Activated T-cell treated with anti-CD3 and anti-CD28 coated beads for 1 hour (primary cell): ENCODE measurements at regions not wholly inside any gene's neighbourhood (a gene's known extent, or its start where the extent isn't known, plus 50 kb on each side); places are given as distances from the start of the nearest gene placed in this dataset.

Source experiments
- DNase-seq: peaks from one replicate; pipeline ENCODE4 v3.0.0-alpha.2; 2020; ENCODE audit warnings: low read depth

DNA sequence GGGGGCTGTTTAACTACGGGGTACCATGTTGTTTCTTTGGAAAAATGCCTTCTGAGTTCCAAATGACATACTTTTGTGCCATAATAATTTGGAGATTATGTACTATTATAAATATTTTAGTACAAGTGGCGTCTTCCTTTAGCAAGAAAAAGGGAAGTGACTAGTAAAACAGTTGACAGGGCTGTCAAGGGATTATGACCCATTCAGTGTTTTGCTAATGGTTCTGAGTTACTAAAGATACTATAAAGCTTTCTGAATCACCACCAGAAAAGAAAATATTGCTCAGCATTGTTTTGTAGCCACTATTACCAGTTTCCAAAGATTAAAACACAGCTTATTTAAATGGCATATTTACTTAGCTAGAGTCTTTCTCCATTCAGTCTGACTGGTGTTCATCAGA lies 334.9 kb downstream of the SNAPC1 start:
- no peak for DNase-seq

DNA sequence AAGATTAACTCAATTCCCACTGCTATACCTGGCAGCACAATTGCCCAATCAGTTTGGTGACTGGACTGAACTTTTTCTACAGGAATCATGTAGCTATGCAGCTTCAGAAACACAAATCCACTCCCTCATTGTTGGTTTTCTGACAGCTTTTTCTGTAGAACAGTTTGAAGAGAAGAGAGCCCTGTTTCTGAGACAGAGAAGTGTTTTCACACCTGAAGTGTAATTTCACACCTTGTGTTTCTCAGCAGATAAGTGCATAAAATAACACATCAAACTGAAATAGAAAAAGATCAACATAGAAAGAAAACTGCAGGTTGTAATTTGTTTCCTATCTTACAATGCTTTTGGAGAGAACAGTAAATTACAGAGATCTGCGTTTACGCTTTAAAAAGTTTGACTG lies 335.6 kb downstream of the SNAPC1 start:
- no peak for DNase-seq

DNA sequence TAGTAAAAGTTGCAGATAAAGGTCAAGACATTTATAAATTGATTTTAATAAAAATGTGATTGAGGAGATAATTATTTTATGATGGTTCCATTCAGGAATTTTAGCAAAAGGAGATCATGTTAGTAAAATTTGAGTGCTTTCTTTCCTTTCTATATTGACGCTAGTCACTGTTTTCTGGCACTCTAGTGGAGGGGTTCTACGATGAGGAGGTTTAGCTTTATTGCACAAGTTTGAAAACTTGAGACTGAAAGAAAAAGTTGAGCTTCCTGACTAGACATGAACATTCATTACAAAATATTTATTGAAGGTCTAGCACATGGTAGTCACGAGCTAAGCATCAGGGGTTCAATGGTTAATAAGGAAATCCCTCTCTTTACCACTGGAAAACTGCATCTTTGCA lies 336.1 kb downstream of the SNAPC1 start:
- DNase-seq: no peak

GRCh38 chr14:62099091-62099490 lies 336.9 kb downstream of the SNAPC1 start:
- no peak for DNase-seq

DNA sequence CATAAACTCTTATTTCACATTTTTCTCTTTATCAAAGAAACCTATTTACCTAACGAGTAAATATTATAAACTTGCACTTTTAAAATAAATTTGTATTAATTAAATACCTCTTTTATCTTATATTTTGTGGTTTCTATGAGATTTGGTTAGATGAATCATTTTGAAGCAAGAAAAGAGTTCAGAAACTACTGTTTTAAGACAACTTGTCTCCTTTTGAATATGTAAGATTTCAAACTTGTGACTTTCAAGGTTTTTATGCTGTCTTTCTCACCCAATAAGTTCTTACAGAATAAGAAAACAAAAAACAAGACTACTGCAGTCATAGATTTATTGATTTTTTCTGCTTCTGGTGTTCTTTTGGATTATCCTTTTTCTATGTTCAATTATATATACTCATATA lies 339.0 kb downstream of the SNAPC1 start:
- no peak for DNase-seq

DNA sequence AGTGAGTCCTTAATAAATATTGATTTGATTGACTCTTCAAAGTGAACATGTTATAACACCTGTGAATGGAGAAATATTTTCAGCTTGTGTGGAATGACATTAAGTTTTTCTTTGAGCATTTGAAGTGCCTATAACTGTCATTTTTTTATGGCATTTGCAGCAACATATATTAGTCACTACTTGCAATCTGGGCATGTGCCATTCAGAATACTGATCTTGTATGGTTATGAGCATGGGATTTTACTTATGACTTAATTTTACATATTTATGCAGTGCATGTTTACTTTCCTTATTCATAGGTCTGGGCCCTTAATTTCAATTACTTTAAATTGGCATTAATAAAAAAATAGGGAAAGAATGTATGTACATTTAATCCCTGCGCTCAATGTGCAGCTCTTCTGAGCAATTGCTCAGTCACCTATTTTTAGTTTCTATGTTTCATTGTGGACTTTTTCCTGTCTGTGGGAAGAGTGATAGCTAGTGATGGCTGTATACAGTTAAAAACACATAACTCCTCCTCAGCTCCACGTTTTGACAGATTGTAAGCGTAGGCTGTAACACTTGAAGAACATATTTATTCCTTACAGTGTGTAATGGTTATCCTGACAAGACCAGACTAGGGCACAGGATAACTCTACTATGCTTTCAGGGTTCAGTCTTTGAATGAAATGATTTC lies 339.6 kb downstream of the SNAPC1 start:
- DNase-seq: no peak

- no peak for DNase-seq
Observed at GRCh38 chr14:62102349-62102725, 340.1 kb downstream of the SNAPC1 start.

DNA sequence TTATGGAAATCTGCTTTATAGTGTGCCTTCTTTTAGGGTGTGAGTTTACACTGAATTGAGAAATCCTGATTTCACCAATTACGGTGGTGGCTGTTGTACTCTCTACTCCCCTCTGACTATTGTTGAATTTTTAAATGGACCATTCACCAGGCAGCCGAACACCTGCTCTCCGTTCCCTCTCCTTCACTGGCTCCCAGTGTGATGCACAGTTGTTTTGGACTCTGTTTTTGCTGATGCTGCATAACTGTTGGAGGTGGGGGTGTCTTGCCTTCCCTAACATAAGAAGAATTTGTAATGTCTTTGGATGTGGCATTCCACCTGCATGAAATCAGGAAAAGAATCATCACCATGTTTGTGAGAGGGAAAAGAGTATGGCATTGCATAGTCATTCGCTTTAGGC lies 341.2 kb downstream of the SNAPC1 start:
- DNase-seq: no peak

DNA sequence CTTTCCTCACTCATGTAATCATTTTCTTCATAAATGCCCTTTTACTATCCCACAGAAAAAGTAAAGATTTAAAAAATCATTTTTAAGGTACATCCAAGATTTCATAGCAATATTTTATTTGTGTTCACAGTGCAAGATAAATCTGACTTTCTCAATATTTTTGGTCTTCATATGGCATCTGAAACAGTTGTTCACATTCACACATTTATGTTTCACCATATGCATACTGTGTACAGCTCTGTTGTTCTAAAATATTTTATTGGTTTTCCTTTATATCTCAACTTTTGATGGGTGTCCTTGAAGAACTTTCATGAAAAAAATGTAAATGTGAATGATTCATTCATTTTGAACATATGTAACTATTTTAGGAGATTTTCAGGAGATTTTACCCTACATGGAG lies 348.7 kb downstream of the SNAPC1 start:
- DNase-seq: no peak

DNA sequence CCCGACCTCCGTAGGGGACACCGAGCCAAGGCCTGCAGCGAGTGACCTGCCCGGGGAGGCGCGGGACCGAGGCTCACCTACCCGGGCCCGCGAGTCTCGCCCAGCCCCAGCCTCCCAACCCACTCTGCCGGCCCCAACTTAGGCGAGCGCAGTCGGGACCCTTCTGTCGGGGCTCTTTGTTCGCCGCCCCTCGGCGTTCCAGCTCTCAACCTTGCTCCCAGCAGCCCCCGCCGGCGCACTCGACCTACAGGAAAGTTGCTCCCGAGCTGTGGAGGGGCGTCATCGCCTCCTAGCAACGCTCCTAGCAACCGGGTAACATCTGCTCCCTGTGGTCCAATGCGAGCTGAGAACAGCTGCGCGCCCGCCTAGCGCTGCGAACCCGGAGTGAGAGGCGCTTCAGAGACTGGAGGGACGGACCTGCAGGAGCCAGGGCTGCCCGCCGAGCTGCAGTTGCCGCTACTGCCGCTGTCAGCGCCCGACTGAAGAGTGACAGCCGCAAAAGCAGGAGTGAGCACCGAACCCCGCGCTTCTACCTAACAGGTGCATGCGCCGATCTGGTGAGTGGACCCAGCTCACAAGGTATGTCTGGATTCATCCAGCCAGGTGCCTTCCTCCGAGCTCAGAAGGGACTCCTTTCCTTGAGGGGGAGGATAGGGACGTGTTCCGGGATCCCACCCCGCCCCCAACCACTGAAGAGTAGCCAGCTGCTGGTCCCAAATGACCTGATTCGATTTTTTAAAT lies 355.0 kb downstream of the SNAPC1 start:
- peak; percentile 35 for DNase-seq

DNA sequence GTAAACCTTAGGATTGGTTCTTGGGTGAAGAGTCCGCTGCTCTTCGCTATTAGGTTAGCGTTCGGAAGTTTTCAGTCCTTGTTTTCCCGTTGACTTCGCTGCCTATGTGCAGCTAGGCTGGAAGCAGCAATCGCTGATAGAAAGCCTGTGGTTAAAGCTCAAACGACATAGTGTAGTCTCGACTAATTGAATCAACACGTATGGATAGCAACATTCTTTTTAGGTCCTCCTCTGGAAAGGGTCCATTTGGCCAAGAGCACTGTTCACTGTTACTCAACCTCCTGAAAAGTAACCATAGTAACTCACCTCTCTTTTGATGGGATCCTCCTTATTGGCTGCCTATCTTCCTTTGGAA lies 355.5 kb downstream of the SNAPC1 start:
- no peak for DNase-seq

GRCh38 chr14:62118461-62118860 lies 356.2 kb downstream of the SNAPC1 start:
- no peak for DNase-seq

DNA sequence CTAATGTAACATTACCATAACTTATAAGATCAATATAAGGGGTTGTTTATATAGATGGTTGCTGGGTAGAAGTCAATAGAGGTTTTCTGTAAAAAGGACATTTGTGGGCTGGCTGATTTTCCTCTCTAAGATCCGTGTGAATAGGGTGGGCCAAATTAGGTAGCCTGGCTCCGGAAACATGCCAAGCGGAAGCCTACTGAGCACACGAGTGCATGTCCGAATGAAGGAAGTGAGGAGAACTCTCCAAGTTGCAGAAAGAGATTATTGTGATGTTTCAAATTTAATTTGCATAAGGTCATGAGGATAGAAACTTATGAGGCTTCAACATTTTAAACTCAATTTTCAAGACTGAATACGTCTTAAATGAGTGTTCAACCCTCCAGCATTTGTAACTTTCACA lies 356.7 kb downstream of the SNAPC1 start:
- no peak for DNase-seq

DNA sequence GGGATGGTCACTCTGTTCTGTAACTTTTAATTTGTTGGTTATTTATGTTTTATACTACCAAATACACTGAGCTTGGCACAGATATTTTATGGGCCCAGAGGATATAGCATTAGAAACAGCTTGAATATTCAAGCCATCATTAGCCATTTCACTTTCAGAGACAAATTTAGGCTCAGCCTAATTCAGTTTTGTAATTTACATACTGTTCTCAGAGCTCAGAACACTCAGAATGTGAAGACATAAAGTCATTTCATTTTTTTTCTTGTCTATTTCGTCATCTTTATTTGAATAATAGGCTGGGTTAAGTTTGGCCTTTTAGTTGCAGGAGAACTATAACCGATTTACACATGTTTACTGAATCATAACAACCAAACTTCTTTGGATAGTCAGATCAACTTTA lies 361.7 kb downstream of the SNAPC1 start:
- DNase-seq: no peak

DNA sequence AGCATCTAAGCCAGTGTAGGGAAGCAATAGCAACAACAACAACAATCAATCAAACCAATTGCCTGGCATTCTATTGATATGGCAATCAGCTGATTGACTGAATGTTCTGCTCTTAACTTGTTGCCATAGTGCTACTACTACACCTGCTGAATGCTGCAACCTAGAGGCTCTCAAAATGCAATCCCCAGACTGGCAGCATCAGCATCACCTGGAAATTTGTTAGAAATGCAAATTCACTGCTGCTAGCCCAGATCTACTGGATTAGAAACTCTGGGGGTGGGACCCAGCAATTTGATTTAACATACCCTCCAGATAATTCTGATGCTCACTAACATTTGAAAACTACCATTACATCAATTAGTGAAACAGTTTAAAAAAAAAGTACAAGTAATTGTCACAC lies 363.6 kb downstream of the SNAPC1 start:
- DNase-seq: no peak

- no peak for DNase-seq
Observed at GRCh38 chr14:62126879-62127478, 364.8 kb downstream of the SNAPC1 start.

DNA sequence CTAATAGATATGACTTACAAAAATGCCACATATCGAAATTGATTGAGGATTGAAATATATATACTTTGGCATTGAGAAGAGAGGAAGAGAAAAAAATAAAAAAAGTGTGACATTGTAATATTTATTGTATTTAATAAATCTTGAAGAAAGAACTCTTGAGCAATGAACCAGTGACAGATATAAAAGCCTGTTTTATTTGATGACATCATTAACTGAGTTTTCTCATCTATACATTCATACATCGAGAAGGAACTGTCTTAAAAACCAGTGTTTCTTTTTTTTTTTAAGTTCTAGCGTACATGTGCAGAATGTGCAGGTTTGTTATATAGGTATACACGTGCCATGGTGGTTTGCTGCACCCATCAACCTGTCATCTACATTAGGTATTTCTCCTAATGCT lies 368.2 kb downstream of the SNAPC1 start:
- no peak for DNase-seq

- DNase-seq: no peak
Observed at GRCh38 chr14:62133776-62134550, 371.7 kb downstream of the SNAPC1 start.

DNA sequence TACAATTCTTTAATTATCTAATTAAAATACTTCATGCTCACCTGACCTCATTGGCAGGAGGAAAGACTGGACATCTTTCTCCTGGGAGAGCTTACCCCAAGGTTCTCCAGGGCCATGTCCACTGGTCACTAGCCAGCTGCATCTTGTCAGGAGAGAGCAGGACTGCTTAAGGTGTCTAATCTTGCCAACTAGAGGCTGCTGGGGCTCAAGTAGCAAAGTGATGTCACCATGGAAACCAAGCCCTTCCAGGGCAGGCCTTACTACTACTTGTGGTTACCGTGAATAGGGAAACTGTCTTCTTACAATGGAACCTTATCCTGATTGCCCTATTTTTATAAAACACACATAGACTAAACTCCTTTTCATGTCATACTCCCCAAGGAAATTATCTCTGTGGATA lies 376.4 kb downstream of the SNAPC1 start:
- DNase-seq: no peak

GRCh38 chr14:62141139-62141538 lies 378.9 kb downstream of the SNAPC1 start:
- DNase-seq: no peak

GRCh38 chr14:62143245-62143644 lies 381.0 kb downstream of the SNAPC1 start:
- no peak for DNase-seq

DNA sequence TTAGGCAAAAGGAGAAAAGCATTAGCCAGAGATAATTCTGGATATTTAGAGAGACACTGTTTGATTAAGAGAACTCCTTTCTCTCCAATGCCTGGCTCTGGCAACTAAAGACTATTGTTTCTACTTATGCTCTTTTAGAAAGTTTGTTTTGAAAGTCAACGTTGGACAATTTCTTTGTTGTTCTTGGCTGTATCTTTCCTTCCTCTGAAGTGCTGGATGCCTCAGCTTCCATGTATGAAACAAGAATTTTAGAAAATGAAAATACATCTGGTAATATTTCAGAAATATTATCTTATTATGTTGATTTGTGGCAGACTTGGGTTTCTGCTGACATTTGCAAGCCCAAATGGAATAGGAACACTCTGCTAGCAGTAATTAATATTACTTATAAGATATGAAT lies 382.6 kb downstream of the SNAPC1 start:
- no peak for DNase-seq

DNA sequence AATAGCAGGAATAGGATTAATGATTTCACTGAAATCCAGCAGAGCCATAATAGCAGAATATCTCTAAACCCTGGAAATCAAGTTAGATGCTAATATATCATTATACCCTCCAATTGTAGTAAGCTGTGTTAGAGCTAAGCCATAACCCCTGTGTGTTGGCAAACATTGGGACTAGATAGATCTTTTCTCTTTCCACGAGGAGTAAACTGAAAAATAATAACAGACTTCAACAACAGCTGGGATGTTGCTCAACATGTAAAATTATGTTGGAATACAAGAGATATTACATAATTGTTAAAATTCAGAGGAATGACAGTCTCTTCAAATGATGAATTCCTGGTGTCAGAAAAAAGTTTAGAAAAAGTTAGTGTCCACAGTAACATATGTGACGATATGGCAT lies 383.8 kb downstream of the SNAPC1 start:
- DNase-seq: no peak
